Sigmoid colon (tissue), 4 donors: ENCODE measurements at regions not wholly inside any gene's neighbourhood (a gene's known extent, or its start where the extent isn't known, plus 50 kb on each side); places are given as distances from the start of the nearest gene placed in this dataset.

Source experiments
- CTCF ChIP-seq, 4 experiments: fragments of 450-650 bp in 3 of 4; fragments of 200-600 bp in 1 of 4; IDR thresholded peaks; one replicate each; pipeline ENCODE4 v1.5.1; 2016 to 2019; ENCODE audit warnings: antibody characterized with exemption in 4 of 4, mild to moderate bottlenecking in 3 of 4, moderate library complexity in 2 of 4
- POLR2A ChIP-seq, 2 donors: fragments of 450-650 bp; IDR thresholded peaks; one replicate each; pipeline ENCODE4 v1.6.1; 2016; ENCODE audit warnings: antibody characterized with exemption in 2 of 2, mild to moderate bottlenecking in 2 of 2, moderate library complexity in 2 of 2
- POLR2AphosphoS5 ChIP-seq, 4 donors: sonication (generic); formaldehyde crosslinking; IDR thresholded peaks; one replicate each; pipeline ENCODE4 v1.6.1; 2017; ENCODE audit warnings: antibody characterized with exemption in 4 of 4

DNA sequence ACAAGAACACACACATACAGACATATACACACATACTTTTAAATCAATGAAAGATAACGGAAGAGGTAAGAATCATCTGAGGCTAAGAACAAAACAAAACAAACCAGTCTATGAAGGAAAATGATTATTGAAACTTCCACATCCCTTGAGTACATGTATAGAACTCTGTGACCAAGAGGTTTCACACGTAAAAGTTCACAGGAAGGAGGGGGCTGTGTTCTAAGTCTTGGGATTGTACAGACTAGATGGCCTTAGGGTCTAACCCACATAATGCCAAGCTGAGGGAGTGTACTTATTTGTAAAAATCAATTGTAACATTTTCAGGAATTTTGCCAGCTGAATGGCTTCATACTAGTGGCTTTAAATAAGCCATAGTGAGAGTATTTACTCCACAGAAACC is 144.4 kb upstream of the IFNE start:
- TF ChIP-seq CTCF (IDR thresholded peaks at IDR 0.05) (no peak), POLR2A (IDR thresholded peaks at IDR 0.05) (no peak), POLR2AphosphoS5 (IDR thresholded peaks at IDR 0.05) (no peak)
